Mesothelial cell of epicardium (in vitro differentiated cells): ENCODE measurements at regions not wholly inside any gene's neighbourhood (a gene's known extent, or its start where the extent isn't known, plus 50 kb on each side); places are given as distances from the start of the nearest gene placed in this dataset.
A peak's percentile ranks its signal among the peaks of the same experiment; 100 is the strongest.
"Not testable (repeated sequence)": the region's sequence is repeated elsewhere in the genome, so short reads cannot be mapped to it uniquely, and the experiment has no call there.

ENCODE experiments used
- DNase-seq, 2 experiments: peaks; one replicate each; pipeline ENCODE4 v3.0.0; 2021; ENCODE audit warnings: low spot score in 2 of 2; ENCODE audit not compliant: unreplicated experiment in 2 of 2
- H3K27ac Mint-ChIP-seq: 2 replicates; pipeline ENCODE4 v1.8.0; 2021; ENCODE audit warnings: mixed read lengths
- H3K27me3 Mint-ChIP-seq: 2 replicates; pipeline ENCODE4 v1.8.0; 2021; ENCODE audit warnings: low read depth, mixed read lengths
- H3K36me3 Mint-ChIP-seq: 2 replicates; pipeline ENCODE4 v1.8.0; 2021; ENCODE audit warnings: mixed read lengths
- H3K4me1 Mint-ChIP-seq: 2 replicates; pipeline ENCODE4 v1.8.0; 2021; ENCODE audit warnings: mixed read lengths
- H3K4me3 Mint-ChIP-seq: 2 replicates; pipeline ENCODE4 v1.8.0; 2021; ENCODE audit warnings: mild to moderate bottlenecking, moderate library complexity, mixed read lengths
- H3K9me3 Mint-ChIP-seq: 2 replicates; pipeline ENCODE4 v1.8.0; 2021; ENCODE audit warnings: mixed read lengths
- TF ChIP-seq, protein P1 (sequence below): fragments of 200-600 bp; sonication (generic); IDR thresholded peaks from one replicate; pipeline ENCODE4 v1.5.0; 2021; ENCODE audit warnings: antibody characterized with exemption; ENCODE audit not compliant: unreplicated experiment

DNA sequence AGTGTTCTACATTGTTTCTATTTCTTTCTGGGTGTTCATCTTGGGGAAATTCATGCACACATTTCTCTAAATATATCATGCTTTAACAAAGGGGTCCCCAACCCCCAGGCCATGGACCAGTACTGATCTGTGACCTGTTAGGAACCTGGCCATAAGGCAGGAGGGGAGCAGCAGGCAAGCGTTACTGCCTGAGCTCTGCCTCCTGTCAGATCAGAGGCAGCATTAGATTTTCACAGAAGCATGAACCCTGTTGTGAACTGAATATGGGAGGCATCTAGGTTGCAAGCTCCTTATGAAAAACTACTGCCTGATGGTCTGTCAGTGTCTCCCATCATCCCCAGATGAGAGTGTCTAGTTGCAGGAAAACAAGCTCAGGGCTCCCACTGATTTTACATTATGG, 270.0 kb downstream of the AGTPBP1 start:
- no peak for DNase-seq
- H3K4me1 Mint-ChIP-seq = peaks cover 12% of the 10 kb centered on the region
- H3K27ac Mint-ChIP-seq = no peak overlapping the region
- H3K36me3 Mint-ChIP-seq = peaks cover 5% of the 10 kb centered on the region
- peaks cover 12% of the 10 kb centered on the region for H3K9me3 Mint-ChIP-seq
- no peak overlapping the region for H3K4me3 Mint-ChIP-seq
- no peaks in the 10 kb centered on the region for H3K27me3 Mint-ChIP-seq
- TF ChIP-seq, protein P1, sequence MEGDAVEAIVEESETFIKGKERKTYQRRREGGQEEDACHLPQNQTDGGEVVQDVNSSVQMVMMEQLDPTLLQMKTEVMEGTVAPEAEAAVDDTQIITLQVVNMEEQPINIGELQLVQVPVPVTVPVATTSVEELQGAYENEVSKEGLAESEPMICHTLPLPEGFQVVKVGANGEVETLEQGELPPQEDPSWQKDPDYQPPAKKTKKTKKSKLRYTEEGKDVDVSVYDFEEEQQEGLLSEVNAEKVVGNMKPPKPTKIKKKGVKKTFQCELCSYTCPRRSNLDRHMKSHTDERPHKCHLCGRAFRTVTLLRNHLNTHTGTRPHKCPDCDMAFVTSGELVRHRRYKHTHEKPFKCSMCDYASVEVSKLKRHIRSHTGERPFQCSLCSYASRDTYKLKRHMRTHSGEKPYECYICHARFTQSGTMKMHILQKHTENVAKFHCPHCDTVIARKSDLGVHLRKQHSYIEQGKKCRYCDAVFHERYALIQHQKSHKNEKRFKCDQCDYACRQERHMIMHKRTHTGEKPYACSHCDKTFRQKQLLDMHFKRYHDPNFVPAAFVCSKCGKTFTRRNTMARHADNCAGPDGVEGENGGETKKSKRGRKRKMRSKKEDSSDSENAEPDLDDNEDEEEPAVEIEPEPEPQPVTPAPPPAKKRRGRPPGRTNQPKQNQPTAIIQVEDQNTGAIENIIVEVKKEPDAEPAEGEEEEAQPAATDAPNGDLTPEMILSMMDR = no peak

DNA sequence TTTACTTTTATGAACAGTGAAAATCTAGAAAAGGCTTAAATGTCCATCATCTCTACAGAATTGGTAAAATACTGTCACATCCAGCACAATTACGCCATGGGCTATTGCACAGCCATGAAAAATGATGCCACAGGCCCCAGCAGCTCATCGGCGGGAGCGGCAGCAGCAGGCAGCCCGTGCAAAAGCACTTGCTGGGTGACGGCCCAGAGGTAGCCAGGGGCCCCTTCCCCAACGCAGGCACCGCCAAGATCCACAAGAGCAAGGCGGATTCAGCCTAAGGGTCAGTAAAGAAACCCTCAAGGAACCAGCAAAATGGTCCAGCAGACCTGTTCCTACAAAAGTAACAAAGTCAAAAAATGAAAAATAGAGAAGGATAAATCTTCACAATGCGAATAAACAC, 272.7 kb downstream of the AGTPBP1 start:
- H3K27me3 Mint-ChIP-seq = no peaks in the 10 kb centered on the region
- H3K4me3 Mint-ChIP-seq = no peak overlapping the region
- H3K4me1 Mint-ChIP-seq = peaks cover 14% of the 10 kb centered on the region
- no peaks in the 10 kb centered on the region for H3K9me3 Mint-ChIP-seq
- DNase-seq = no peak
- H3K36me3 Mint-ChIP-seq = no peaks in the 10 kb centered on the region
- TF ChIP-seq, protein P1 = no peak
- no peak overlapping the region for H3K27ac Mint-ChIP-seq

- Mint-ChIP-seq H3K9me3 (no peaks in the 10 kb centered on the region), H3K4me1 (peaks cover 14% of the 10 kb centered on the region), H3K27me3 (no peaks in the 10 kb centered on the region), H3K4me3 (no peak overlapping the region), H3K27ac (peak overlapping the region; percentile 13), H3K36me3 (no peaks in the 10 kb centered on the region)
- TF ChIP-seq, protein P1 = no peak
- DNase-seq = no peak
Observed at GRCh38 chr9:85466834-85467233, 274.9 kb downstream of the AGTPBP1 start.

DNA sequence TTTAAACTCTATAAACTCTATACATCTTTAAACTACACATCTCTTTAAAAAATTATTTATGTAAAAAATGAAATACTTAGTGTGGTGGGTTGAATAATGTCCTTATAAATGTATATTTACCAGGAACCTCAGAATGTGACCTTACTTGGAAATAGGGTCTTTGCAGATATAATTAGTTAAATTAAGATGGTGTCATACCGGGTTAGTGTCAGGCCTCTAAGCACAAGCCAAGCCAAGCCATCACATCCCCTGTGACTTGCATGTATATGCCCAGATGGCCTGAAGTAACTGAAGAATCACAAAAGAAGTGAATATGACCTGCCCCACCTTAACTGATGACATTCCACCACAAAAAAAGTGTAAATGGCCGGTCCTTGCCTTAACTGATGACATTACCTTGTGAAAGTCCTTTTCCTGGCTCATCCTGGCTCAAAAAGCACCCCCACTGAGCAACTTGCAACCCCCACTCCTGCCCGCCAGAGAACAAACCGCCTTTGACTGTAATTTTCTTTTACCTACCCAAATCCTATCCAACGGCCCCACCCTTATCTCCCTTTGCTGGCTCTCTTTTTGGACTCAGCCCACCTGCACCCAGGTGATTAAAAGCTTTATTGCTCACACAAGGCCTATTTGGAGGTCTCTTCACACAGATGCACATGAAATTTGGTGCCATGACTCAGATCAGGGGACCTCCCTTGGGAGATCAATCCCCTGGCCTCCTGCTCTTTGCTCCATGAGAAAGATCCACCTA, 283.5 kb downstream of the AGTPBP1 start:
- not testable (repeated sequence) for H3K9me3 Mint-ChIP-seq, H3K27ac Mint-ChIP-seq, H3K4me1 Mint-ChIP-seq, H3K36me3 Mint-ChIP-seq, H3K27me3 Mint-ChIP-seq, H3K4me3 Mint-ChIP-seq, DNase-seq

GRCh38 chr9:85453850-85454249, 287.9 kb downstream of the AGTPBP1 start:
- TF ChIP-seq, protein P1 = no peak
- Mint-ChIP-seq H3K36me3 (peaks cover 4% of the 10 kb centered on the region), H3K9me3 (peaks cover 29% of the 10 kb centered on the region), H3K27ac (no peak overlapping the region), H3K4me1 (no peaks in the 10 kb centered on the region), H3K27me3 (no peaks in the 10 kb centered on the region), H3K4me3 (no peak overlapping the region)
- no peak for DNase-seq

GRCh38 chr9:85452841-85453240, 288.9 kb downstream of the AGTPBP1 start:
- TF ChIP-seq, protein P1 = no peak
- peaks cover 4% of the 10 kb centered on the region for H3K36me3 Mint-ChIP-seq
- no peak for DNase-seq
- no peaks in the 10 kb centered on the region for H3K27me3 Mint-ChIP-seq
- no peaks in the 10 kb centered on the region for H3K4me1 Mint-ChIP-seq
- peaks cover 31% of the 10 kb centered on the region for H3K9me3 Mint-ChIP-seq
- no peak overlapping the region for H3K27ac Mint-ChIP-seq
- no peak overlapping the region for H3K4me3 Mint-ChIP-seq
